HG03565 (cell line): ENCODE measurements at regions not wholly inside any gene's neighbourhood (a gene's known extent, or its start where the extent isn't known, plus 50 kb on each side); places are given as distances from the start of the nearest gene placed in this dataset.
"Not testable (repeated sequence)": the region's sequence is repeated elsewhere in the genome, so short reads cannot be mapped to it uniquely, and the experiment has no call there.

Experiments used
- ATAC-seq: cut with Tn5 transposase; IDR thresholded peaks from one replicate; pipeline ENCODE4 v1.9.1; 2021; ENCODE audit warnings: mild to moderate bottlenecking, moderate library complexity; ENCODE audit not compliant: unreplicated experiment

DNA sequence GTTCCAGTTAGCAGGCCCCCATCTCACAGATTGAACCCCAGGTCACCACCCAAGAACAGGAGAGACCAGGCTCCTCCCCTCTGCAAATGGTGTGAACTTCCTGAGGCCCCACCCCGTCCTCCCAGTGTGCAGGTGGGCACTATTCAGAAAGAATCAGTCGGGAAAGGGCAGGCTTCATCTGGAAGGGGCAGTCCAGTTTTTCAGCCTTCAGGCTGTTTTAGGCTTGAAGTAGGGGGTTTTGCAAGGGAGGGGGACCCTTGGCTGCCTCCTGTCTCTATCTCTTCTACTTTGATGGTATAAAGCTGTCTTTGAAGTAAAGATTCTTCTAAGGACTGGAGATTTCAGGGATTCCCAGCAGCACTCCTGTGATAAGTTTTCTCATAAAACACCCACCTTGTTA is 267.6 kb downstream of the RND3 start:
- ATAC-seq = no peak

GRCh38 chr2:150215041-150215440 is 272.4 kb downstream of the RND3 start:
- ATAC-seq = no peak

GRCh38 chr2:150214626-150215025 is 272.8 kb downstream of the RND3 start:
- ATAC-seq = no peak

- no peak for ATAC-seq
These were observed 274.7 kb downstream of the RND3 start for GRCh38 chr2:150212722-150213171.

- ATAC-seq = no peak
These were observed 276.3 kb downstream of the RND3 start for GRCh38 chr2:150211164-150211631.

DNA sequence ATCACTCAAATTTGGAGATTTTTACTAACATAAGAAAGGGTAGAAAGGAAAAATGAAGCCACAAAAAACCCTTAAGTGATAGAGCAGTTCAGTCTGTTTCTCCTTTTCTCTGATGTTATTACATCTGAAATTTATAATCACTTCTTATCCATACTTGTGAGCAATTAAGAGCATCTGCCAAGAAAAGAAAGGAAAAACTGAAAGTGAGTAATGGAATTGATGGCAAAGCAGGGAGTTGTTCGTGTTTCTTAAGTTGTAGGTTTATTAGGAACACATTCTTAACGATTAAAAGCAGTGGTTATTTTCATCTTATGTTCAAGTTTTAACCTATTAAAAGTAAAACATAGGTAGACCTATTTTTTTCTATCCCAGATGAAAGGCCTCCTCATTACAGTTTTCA is 277.7 kb downstream of the RND3 start:
- ATAC-seq = no peak

GRCh38 chr2:150208689-150209088 is 278.8 kb downstream of the RND3 start:
- no peak for ATAC-seq

DNA sequence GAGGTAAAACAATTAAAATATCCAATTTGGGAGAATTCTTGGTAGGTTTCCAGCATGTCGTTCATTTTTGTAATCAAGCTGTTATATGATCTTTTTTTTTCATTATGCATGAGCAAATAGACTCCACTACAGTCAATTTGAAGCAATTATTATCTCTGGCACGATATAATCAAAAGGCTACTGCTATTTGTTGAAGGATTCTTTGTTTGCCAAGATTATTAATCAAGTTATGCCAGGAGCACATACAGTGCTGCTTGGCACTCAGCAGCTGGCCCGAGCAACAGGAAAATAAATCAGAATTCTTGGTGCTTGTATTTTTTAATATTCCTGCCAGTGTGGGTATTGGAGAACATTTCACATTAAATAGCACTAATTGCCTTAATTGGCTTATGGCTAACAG is 279.5 kb downstream of the RND3 start:
- ATAC-seq = no peak

DNA sequence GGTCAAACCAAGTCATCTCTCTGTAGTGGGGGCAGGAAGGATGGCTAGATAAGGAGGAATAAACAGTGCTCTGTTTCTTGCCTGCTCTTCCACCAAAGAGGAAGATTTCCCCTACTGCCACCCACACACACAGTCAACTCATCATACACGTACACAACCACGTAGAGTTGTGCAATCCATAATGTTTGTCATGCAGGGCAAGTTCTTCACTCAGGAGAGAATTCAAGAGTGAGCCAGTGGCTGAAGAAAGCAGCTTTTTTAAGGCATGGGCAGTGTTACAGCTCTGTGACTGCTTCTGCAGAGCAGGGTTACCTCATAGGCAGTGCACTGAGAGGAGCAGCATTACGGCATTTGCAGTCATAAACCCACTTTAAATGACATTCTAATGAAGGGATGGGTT is 283.0 kb downstream of the RND3 start:
- ATAC-seq = no peak

DNA sequence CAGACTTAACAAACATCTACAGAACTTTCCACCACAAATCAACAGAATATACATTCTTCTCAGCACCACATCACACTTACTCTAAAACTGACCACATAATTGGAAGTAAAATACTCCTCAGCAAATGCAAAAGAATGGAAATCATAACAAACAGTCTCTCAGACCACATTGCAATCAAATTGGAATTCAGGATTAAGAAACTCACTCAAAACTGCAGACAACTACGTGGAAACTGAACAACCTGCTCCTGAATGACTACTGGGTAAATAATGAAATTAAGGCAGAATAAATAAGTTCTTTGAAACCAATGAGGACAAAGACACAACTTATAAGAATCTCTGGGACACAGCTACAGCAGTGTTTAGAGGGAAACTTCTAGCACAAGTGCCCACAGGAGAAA is 292.7 kb downstream of the RND3 start:
- not testable (repeated sequence) for ATAC-seq

DNA sequence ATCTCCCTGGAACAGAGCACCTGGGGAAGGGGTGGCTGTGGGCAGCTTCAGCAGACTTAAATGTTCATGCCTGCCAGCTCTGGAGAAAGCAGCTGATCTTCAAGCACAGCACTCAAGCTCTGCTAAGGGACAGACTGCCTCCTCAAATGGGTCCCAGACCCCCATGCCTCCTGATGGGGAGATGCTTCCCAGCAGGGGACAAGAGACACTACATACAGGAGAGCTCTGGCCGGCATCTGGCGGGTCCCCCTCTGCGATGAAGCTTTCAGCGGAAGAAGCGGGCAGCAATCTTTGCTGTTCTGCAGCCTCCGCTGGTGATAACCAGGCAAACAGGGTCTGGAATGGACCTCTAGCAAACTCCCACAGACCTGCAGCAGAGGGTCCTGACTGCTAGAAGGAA is 294.8 kb downstream of the RND3 start:
- ATAC-seq = no peak

DNA sequence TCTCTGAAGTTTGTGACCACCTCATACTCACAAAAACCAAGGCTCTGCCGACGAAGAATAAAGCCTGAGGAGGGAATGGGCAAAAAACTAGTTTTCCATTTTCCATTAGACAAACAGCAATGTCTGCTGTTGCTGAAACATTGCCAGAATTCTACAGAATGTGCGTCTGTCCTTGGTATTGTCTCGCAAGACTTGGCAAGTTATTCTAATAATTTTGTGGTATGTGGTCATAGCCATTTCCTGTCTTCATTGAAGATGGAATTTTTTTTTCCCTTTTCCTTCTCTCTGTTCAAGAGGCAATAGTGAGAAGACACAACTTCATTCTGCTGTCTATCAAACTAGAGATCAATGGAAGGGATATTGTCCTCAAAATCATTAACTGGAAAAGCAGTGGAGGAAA is 296.1 kb downstream of the RND3 start:
- no peak for ATAC-seq

DNA sequence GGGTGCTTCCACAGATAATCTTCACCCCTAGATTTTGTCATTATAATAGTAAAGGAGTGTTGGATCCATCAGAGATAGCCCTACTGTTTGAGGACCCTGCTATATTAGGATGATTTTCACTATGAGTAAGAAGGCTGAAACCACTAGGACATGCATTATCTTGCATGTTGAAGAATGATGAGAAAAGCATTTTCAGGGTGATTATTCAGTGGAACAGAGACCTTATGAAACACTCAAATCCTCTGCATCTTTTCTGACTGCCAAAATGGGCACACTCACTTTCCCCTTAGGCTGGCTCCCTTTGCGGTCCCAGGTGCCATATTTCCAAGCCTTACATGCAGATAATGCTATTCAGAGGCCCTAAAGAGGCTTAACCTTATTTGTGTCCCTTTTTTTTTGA is 296.9 kb downstream of the RND3 start:
- ATAC-seq = no peak

GRCh38 chr2:150188800-150189199 is 298.7 kb downstream of the RND3 start:
- no peak for ATAC-seq

DNA sequence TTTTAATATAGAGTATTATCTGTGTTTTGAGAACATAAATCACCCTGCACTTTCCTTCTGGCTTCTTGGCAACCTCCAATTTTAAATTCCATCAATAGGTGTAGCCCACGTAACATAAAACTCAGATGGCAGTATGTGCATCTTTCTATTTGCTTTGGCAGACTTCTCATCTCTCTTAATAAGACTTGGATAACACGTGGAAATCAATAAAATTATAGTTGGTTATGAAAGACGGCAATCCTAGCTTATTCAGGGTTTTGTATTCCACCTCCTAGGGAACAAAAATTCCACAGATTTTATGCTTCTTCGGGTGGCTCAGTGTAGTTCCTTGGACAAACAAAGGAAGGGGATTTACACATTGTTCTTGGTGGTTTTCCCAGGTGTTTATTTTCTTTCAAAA is 299.3 kb downstream of the RND3 start:
- ATAC-seq = no peak

DNA sequence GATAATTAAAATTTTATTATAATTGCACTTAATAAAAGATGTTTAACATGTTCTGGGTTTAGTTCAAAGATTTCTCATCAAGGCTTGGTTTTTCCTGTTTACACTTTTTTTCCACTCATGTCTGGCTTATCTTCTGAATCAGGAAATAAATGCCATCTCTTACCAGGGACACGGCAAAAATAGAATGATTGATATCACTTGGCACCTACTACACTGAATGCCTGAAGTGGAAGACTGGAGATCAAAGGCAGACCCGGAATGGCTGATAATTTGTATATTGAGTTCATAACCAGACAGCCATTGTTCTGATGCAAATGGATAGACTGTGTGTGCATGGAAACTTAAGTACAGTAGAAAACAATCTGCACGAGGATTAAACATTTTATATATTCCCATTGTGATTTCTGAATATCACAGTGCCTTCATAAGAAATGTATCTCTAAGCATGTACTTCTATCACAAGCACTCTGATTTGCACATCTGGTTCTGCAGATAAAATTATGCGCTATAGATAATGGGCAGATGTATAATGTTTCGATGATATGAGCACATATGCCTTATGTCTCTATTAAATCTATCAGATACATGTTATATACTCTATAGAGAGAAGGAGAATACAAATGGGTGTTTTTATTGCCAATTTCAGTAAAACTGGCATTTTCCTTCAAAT is 304.8 kb downstream of the RND3 start:
- ATAC-seq = no peak

GRCh38 chr2:150178591-150178990 is 308.9 kb downstream of the RND3 start:
- ATAC-seq = no peak

DNA sequence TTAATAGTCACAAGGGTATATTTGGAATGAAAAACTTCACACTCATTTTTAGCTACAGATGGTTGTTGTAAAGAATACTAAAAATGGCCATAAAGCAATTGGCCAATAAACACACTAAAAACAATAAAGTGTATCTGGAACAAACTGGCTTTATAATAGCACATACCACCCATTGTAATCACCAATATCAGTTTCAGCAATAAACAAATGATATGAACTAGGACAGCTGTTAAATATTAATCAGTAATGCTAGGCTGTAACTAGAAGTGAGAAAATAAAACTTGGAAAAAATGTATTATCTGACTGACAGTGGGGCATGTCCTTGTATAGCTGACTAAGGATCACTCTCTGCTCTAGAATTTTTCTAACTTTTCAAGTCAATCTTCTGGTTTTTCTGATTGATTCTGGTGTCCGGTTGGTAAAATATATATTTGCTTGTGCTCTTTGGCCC is 312.5 kb downstream of the RND3 start:
- ATAC-seq = no peak

DNA sequence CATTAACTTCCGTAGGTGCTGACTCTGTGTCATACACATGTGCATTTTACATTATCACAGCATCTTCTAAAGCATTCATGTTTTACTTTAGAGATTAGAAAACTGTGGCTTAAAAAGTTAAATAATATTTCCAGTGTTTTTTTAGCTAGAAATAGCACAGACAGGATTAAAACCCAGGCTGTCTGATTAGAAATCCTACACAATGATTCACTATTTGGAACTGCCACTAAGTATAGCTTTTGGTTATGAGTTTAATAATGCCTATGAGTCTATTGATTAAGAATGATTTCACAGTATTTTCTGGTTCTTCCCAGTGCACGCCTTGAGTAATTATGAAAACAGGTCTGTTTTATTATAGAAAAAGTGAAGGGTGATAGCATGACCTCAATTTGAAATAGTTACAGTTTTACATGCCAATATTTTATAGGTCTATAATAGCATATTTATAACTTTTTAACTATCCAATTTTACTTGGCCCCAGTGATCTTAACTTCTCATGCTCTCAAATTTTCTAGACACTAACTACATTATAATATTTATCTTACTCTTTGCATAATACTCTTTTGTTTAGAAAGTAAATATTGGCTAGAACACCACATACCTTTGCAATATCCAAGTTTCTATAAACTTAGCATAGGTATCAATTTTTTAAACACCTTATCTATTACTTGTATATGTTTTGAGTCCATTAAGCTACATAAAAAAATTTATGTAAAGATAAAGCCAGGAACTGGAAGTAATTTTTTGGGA is 313.2 kb downstream of the RND3 start:
- ATAC-seq = no peak

DNA sequence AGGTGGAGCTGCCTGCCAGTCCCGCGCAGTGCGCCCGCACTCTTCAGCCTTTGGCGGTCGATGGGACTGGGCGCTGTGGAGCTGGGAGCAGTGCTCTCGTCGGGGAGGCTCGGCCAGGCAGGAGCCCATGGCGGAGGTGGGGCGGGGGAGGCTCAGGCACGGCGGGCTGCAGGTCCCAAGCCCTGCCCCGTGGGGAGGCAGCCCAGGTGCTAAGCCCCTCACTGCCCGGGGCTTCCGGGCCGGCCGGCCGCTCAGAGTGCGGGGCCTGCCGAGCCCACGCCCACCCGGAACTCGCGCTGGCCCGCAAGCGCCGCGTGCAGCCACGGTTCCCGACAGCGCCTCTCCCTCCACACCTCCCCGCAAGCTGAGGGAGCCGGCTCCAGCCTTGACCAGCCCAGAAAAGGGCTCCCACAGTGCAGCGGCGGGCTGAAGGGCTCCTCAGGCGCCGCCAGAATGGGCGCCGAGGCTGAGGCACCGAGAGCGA is 316.4 kb downstream of the RND3 start:
- ATAC-seq = no peak

DNA sequence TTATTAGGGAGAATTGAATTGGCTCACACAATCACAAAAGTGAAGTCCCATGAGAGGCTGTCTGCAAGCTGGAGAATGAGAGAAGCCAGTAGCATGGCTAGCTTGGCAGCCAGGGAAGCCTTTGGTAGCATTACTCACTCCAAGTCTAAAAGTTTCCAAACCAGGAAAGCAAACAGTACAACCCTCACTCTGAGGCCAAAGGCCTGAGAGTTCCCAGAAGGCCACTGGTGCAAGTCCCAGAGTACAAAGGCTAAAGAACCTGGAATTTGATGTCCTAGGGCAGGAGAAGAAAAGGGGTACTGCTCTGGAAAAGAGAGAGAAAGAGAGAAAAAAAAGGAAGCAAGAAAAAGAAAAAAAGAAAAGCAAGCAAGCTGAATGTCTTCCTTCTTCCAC is 318.2 kb downstream of the RND3 start:
- no peak for ATAC-seq

- ATAC-seq = no peak
These were observed 318.8 kb downstream of the RND3 start for GRCh38 chr2:150168595-150169236.
